Skeletal muscle tissue (tissue), 3 donors: ENCODE measurements at regions not wholly inside any gene's neighbourhood (a gene's known extent, or its start where the extent isn't known, plus 50 kb on each side); places are given as distances from the start of the nearest gene placed in this dataset.

Experiments
- H3K27ac ChIP-seq: one replicate; pipeline ENCODE4 v1.7.0; 2013; ENCODE audit warnings: mild to moderate bottlenecking, low read depth, low read length, inconsistent platforms
- H3K27me3 ChIP-seq, 3 donors: one replicate each; pipeline ENCODE4 v1.7.0; 2013; ENCODE audit warnings: low read length in 3 of 3; ENCODE audit not compliant: control insufficient read depth in 3 of 3, insufficient read depth in 3 of 3
- H3K36me3 ChIP-seq, 3 donors: one replicate each; pipeline ENCODE4 v1.7.0; 2013; ENCODE audit warnings: low read length in 3 of 3; ENCODE audit not compliant: control insufficient read depth in 3 of 3, insufficient read depth in 3 of 3
- H3K4me1 ChIP-seq, 3 donors: one replicate each; pipeline ENCODE4 v1.7.0; 2013; ENCODE audit warnings: low read length in 3 of 3, mild to moderate bottlenecking in 3 of 3; ENCODE audit not compliant: control insufficient read depth in 3 of 3, insufficient read depth in 3 of 3
- H3K4me3 ChIP-seq, 3 donors: one replicate each; pipeline ENCODE4 v1.7.0; 2013; ENCODE audit warnings: low read length in 3 of 3
- H3K9ac ChIP-seq, 3 donors: one replicate each; pipeline ENCODE4 v1.7.0; 2013; ENCODE audit warnings: low read length in 3 of 3, mild to moderate bottlenecking in 3 of 3, moderate library complexity in 2 of 3, low read depth in 1 of 3
- H3K9me3 ChIP-seq, 3 donors: one replicate each; pipeline ENCODE4 v1.7.0; 2013; ENCODE audit warnings: low read length in 3 of 3; ENCODE audit not compliant: control insufficient read depth in 3 of 3
- donor health status: Osteomylitis.

- no peak overlapping the region for H3K9ac ChIP-seq
- H3K4me1 ChIP-seq: no peaks in the 10 kb centered on the region
- H3K36me3 ChIP-seq: no peaks in the 10 kb centered on the region
- H3K27me3 ChIP-seq: no peaks in the 10 kb centered on the region
- H3K9me3 ChIP-seq: no peaks in the 10 kb centered on the region
- no peak overlapping the region for H3K4me3 ChIP-seq
- H3K27ac ChIP-seq: no peak overlapping the region
Measured at GRCh38 chr3:148360051-148360450, 337.7 kb upstream of the AGTR1 start.

GRCh38 chr3:148366743-148367410 lies 330.8 kb upstream of the AGTR1 start:
- H3K9me3 ChIP-seq: no peaks in the 10 kb centered on the region
- H3K4me1 ChIP-seq: no peaks in the 10 kb centered on the region
- no peak overlapping the region for H3K9ac ChIP-seq
- H3K36me3 ChIP-seq: no peaks in the 10 kb centered on the region
- H3K4me3 ChIP-seq: no peak overlapping the region
- H3K27ac ChIP-seq: no peak overlapping the region
- H3K27me3 ChIP-seq: no peaks in the 10 kb centered on the region

GRCh38 chr3:148367756-148368155 lies 329.9 kb upstream of the AGTR1 start:
- Histone ChIP-seq H3K4me1 (no peaks in the 10 kb centered on the region), H3K9me3 (no peaks in the 10 kb centered on the region), H3K9ac (no peak overlapping the region), H3K36me3 (no peaks in the 10 kb centered on the region), H3K4me3 (no peak overlapping the region), H3K27ac (no peak overlapping the region), H3K27me3 (no peaks in the 10 kb centered on the region)

- Histone ChIP-seq H3K36me3 (no peaks in the 10 kb centered on the region), H3K9me3 (no peaks in the 10 kb centered on the region), H3K27ac (no peak overlapping the region), H3K9ac (no peak overlapping the region), H3K4me1 (no peaks in the 10 kb centered on the region), H3K4me3 (no peak overlapping the region), H3K27me3 (no peaks in the 10 kb centered on the region)
Measured at GRCh38 chr3:148369381-148369780, 328.3 kb upstream of the AGTR1 start.

- H3K9ac ChIP-seq: no peak overlapping the region
- no peaks in the 10 kb centered on the region for H3K4me1 ChIP-seq
- H3K27me3 ChIP-seq: no peaks in the 10 kb centered on the region
- no peaks in the 10 kb centered on the region for H3K9me3 ChIP-seq
- H3K36me3 ChIP-seq: no peaks in the 10 kb centered on the region
- H3K4me3 ChIP-seq: no peak overlapping the region
- no peak overlapping the region for H3K27ac ChIP-seq
Measured at GRCh38 chr3:148372206-148372875, 325.4 kb upstream of the AGTR1 start.

- no peaks in the 10 kb centered on the region for H3K36me3 ChIP-seq
- H3K4me3 ChIP-seq: no peak overlapping the region
- no peak overlapping the region for H3K27ac ChIP-seq
- H3K9me3 ChIP-seq: no peaks in the 10 kb centered on the region
- no peaks in the 10 kb centered on the region for H3K4me1 ChIP-seq
- no peaks in the 10 kb centered on the region for H3K27me3 ChIP-seq
- no peak overlapping the region for H3K9ac ChIP-seq
Measured at GRCh38 chr3:148373961-148374360, 323.7 kb upstream of the AGTR1 start.

GRCh38 chr3:148379763-148380382 lies 317.8 kb upstream of the AGTR1 start:
- no peaks in the 10 kb centered on the region for H3K36me3 ChIP-seq
- H3K27ac ChIP-seq: no peak overlapping the region

GRCh38 chr3:148381051-148381450 lies 316.7 kb upstream of the AGTR1 start:
- Histone ChIP-seq H3K36me3 (no peaks in the 10 kb centered on the region), H3K27ac (no peak overlapping the region), H3K27me3 (no peaks in the 10 kb centered on the region), H3K4me1 (no peaks in the 10 kb centered on the region), H3K4me3 (no peak overlapping the region), H3K9me3 (no peaks in the 10 kb centered on the region), H3K9ac (no peak overlapping the region)

More at GRCh38 chr3:148379763-148380382, 317.8 kb upstream of the AGTR1 start:
- Histone ChIP-seq H3K9ac (no peak overlapping the region), H3K4me1 (no peaks in the 10 kb centered on the region), H3K9me3 (no peaks in the 10 kb centered on the region), H3K27me3 (no peaks in the 10 kb centered on the region), H3K4me3 (no peak overlapping the region)

- Histone ChIP-seq H3K4me3 (no peak overlapping the region), H3K36me3 (no peaks in the 10 kb centered on the region), H3K27me3 (no peaks in the 10 kb centered on the region), H3K9me3 (no peaks in the 10 kb centered on the region), H3K4me1 (no peaks in the 10 kb centered on the region), H3K27ac (no peak overlapping the region), H3K9ac (no peak overlapping the region)
Measured at GRCh38 chr3:148389916-148390315, 307.8 kb upstream of the AGTR1 start.

- Histone ChIP-seq H3K27ac (no peak overlapping the region), H3K9me3 (no peaks in the 10 kb centered on the region)
Measured at GRCh38 chr3:148395821-148396220, 301.9 kb upstream of the AGTR1 start.

More at GRCh38 chr3:148395821-148396220, 301.9 kb upstream of the AGTR1 start:
- Histone ChIP-seq H3K9ac (no peak overlapping the region), H3K4me3 (no peak overlapping the region), H3K4me1 (no peaks in the 10 kb centered on the region), H3K36me3 (no peaks in the 10 kb centered on the region), H3K27me3 (no peaks in the 10 kb centered on the region)
